Erythroblast (primary cell): ENCODE measurements at regions not wholly inside any gene's neighbourhood (a gene's known extent, or its start where the extent isn't known, plus 50 kb on each side); places are given as distances from the start of the nearest gene placed in this dataset.

Experiments
- GATA1 ChIP-seq: IDR thresholded peaks from 2 replicates; pipeline ENCODE4 v1.6.1; 2011; ENCODE audit warnings: low read depth, mild to moderate bottlenecking, control low read depth, low read length, moderate library complexity
- POLR2A ChIP-seq: IDR thresholded peaks from 2 replicates; pipeline ENCODE4 v1.6.1; 2011; ENCODE audit warnings: mild to moderate bottlenecking, low read length

DNA sequence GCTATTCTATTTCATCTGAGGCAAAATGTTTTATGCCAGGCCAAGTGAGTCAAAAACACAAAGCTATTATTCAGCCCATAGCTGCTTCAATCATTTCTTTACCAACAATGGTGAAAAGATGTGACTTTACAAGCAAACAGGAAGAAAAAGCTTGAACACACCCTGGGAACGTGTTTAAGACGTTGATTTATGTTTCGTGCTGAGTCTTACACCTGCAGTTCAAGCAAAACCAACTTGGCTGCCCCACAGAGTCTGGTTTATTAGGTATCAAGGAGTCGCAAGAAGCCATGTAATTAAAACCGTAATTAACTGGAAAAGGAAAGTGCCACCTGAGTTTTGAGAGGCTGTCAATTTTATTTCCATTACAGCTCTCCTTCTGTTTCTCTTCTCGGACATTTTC lies 295.5 kb downstream of the MEIS1 start:
- no peak for TF ChIP-seq POLR2A
- TF ChIP-seq GATA1, result no peak
